ENCODE measurements at regions not wholly inside any gene's neighbourhood (a gene's known extent, or its start where the extent isn't known, plus 50 kb on each side); places are given as distances from the start of the nearest gene placed in this dataset.

- DNase-seq: no peak
These were observed 219.2 kb downstream of the ENC1 start for GRCh38 chr5:74421377-74421776.

DNA sequence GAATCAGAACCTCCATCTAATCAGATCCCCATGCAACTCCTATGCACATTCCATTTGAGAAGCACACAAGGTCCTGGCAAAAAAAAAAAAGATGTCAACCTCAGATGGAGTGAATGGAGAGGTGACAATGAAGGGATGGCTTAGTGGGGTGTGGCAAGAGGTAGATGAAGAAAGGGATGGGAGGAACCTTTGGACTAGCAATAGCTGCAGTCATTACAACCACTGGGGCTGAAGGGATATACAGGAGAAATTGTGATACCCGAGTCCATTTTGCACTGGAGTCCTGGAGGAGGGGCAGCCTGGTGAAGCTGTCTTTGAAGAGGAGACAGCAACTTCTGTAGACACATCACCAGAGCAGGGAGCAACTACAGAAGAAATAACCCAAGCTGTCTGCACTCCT is 219.6 kb downstream of the ENC1 start:
- no peak for DNase-seq

DNA sequence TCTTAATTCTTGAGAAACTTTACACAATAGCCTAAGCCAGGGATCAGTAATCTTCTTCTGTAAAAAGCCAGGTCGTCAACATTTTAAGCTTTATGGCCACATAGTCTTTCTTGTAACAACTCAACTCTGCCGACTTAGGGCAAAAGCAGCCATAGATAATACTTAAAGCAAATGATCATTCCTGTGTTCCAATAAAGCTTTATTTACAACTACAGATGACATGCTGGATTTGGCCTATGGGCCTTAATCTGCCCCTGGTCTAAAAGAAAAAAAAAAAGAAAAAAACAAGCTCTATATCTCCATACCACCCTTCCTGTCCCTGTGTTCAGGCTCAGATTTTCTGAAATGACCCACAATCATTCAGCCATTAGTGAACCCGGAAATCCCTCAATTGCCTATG is 220.3 kb downstream of the ENC1 start:
- DNase-seq: no peak

- DNase-seq: no peak
These were observed 221.1 kb downstream of the ENC1 start for GRCh38 chr5:74419468-74419867.

DNA sequence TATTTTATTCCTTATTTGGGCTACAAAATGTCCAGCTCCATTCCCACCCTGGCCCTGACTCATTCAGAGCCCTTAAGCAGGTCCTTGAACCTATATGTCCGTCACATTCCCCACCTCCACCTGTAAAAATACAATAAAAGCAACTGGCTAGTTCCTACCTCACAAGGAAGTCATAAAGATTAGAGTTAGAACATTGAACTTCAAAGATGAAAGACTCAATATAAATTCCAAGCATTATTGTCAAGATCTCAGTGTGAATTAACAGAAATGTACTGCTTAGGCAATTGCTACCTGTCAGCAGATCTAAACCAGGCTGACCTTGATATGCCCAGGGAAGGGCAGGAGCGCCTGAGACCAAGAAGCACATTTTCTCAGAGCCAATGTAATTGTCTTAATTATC is 221.8 kb downstream of the ENC1 start:
- no peak for DNase-seq

DNA sequence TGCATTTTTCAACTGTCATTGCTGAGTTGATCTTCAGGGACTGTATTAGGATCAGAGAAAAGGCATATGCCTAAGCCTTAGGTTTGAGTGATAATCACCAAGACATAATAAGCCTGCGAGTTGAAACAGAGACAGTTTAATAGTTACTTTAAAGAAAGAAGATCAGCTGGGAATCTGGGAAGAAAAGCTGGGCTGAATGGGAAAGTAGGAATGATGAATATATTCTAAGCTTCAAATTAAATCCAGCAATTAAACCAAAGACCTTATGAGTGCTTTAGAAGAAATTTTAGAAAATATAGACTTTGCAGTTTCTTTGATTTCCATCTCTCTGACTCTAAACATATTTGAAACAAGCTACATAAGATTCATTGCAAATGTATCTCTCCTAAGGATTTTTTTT is 222.3 kb downstream of the ENC1 start:
- no peak for DNase-seq

- no peak for DNase-seq
These were observed 224.8 kb downstream of the ENC1 start for GRCh38 chr5:74415695-74416102.

GRCh38 chr5:74414228-74414627 is 226.3 kb downstream of the ENC1 start:
- no peak for DNase-seq

- DNase-seq: no peak
These were observed 227.0 kb downstream of the ENC1 start for GRCh38 chr5:74413403-74414048.

- no peak for DNase-seq
These were observed 228.5 kb downstream of the ENC1 start for GRCh38 chr5:74412066-74412465.

DNA sequence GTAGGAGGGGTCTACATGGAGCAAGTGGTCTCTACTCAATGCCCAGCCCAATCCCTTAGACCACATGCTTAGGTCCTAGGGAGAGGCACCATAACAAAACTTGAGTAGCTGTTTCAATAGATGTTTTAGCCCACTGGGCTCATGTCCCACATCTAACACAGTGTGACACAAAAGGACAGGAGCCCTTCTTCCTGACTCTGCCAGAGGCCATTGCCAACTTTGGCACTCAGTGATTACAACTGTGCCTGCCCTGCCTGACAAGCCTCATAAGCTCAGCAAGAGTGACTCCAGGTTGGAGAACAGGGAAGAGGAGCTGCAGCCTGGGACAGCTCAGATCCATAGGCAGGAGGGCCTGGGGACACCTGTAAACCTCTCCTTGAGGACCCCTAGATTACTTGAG is 230.8 kb downstream of the ENC1 start:
- DNase-seq: no peak

- DNase-seq: no peak
These were observed 231.3 kb downstream of the ENC1 start for GRCh38 chr5:74409166-74409706.

GRCh38 chr5:74408150-74409043 is 232.1 kb downstream of the ENC1 start:
- DNase-seq: no peak

GRCh38 chr5:74407701-74408100 is 232.8 kb downstream of the ENC1 start:
- no peak for DNase-seq

- DNase-seq: no peak
These were observed 233.7 kb downstream of the ENC1 start for GRCh38 chr5:74406844-74407243.

- no peak for DNase-seq
These were observed 234.9 kb downstream of the ENC1 start for GRCh38 chr5:74405593-74405992.

- no peak for DNase-seq
These were observed 235.7 kb downstream of the ENC1 start for GRCh38 chr5:74404574-74405508.

- no peak for DNase-seq
These were observed 236.8 kb downstream of the ENC1 start for GRCh38 chr5:74403771-74404170.

- DNase-seq: no peak
These were observed 238.0 kb downstream of the ENC1 start for GRCh38 chr5:74402553-74402952.

DNA sequence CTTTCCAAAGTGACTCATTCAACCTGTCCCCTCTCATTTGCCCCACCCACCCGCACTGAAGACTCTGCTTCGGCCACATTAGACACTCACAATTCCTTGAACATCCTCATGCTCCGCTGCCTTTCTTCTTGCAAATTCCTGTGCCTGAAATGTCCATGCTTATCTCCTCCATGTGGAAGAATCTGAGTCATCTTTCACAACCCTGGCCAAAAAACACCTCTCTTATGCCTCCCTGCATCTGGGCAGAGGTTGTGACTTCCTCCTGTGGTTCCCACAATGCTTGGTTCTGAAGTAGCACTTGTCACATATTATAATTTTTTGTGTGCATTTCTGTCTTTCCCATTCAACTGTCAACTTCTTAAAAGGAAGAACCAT is 238.6 kb downstream of the ENC1 start:
- no peak for DNase-seq

DNA sequence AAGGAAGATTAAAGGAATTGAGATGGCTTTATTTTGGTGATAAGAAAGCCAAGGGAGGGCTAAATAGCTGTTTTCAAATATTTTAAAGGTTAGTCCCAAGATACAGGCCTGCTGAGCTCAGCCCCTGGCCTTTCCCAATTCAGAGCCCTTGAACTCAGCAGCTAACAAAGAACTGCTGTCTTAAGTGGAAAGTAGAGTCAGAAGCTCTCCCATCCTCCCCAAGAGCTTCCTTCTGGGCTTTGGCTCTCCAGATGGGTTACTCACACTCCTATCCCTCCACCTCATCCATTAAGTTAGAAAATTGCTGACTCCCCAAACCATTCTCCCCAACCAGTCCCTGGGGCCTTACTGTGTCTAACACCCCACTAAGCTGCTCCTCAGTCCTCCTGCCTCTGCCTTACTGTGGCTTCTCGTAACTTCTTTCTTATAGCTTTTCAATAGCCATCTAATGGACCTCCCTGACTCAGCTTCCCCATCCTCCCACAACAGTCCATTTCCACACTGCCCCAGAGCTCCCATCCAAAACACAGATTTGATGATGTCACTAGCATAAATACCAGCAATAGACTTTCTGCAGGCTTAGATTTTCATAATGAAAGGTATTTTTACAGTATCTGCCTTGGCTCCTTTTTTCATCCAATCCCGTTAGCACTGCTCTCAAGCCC is 239.1 kb downstream of the ENC1 start:
- no peak for DNase-seq

DNA sequence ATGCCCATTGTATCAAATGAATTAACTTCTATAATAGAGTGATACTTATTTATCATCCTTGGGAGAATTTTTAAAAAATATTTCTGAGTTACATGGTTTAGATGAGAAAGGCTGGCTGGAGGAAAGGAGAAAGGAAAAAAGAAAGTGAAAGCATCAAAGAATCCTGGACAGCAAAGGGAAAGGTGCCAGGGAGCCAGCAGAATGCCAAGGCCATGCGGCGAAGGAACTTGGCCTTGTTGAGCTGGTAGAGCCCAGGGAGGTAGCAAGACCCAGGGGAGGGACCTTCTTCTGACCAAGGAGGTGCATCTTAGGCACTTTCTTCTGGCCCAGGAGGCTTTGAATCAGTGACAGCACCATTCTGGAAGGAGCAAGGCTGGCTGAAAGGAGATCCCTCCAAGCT is 240.5 kb downstream of the ENC1 start:
- no peak for DNase-seq
